ENCODE measurements at regions not wholly inside any gene's neighbourhood (a gene's known extent, or its start where the extent isn't known, plus 50 kb on each side); places are given as distances from the start of the nearest gene placed in this dataset.

- DNase-seq = no peak
These were observed 79.1 kb upstream of the FAM120A start for GRCh38 chr9:93372391-93372790.

- DNase-seq = peak; percentile 13
These were observed 75.1 kb upstream of the FAM120A start for GRCh38 chr9:93376411-93376810.

- DNase-seq = no peak
These were observed 73.2 kb upstream of the FAM120A start for GRCh38 chr9:93378276-93378675.

- no peak for DNase-seq
These were observed 72.4 kb upstream of the FAM120A start for GRCh38 chr9:93379051-93379450.

GRCh38 chr9:93380410-93381060 lies 71.0 kb upstream of the FAM120A start:
- no peak for DNase-seq

- DNase-seq = no peak
These were observed 63.7 kb upstream of the FAM120A start for GRCh38 chr9:93387791-93388190.

GRCh38 chr9:93390953-93391515 lies 60.5 kb upstream of the FAM120A start:
- DNase-seq = no peak

GRCh38 chr9:93391898-93392297 lies 59.6 kb upstream of the FAM120A start:
- no peak for DNase-seq

GRCh38 chr9:93392974-93393373 lies 58.5 kb upstream of the FAM120A start:
- no peak for DNase-seq

Data from suppressor macrophage treated with lipopolysaccharide for 4 hours (primary cell).